ENCODE measurements at regions not wholly inside any gene's neighbourhood (a gene's known extent, or its start where the extent isn't known, plus 50 kb on each side); places are given as distances from the start of the nearest gene placed in this dataset.

DNA sequence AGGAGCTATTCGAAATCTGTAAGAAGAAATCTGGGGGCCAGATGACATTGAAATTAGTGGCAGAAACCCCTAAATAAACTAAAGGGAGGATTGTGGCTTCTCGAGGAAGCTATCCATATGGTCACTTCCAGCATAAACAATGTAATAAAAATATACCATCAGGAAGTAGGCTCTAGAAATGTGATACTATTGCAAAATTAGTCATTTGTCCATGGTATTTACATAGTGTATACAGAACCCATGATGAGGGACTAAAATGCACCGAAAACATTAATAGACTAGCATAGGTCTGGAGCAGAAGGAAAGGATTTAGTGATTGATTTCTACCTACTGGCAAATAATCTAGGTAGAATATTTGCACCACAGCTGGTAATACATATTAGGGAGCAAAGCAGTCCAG lies 1344.0 kb downstream of the FSTL5 start:
- TF ChIP-seq POLR2AphosphoS5 (IDR thresholded peaks at IDR 0.05; ENCODE audit: low read depth, low read length), result no peak
- TF ChIP-seq, protein P1, sequence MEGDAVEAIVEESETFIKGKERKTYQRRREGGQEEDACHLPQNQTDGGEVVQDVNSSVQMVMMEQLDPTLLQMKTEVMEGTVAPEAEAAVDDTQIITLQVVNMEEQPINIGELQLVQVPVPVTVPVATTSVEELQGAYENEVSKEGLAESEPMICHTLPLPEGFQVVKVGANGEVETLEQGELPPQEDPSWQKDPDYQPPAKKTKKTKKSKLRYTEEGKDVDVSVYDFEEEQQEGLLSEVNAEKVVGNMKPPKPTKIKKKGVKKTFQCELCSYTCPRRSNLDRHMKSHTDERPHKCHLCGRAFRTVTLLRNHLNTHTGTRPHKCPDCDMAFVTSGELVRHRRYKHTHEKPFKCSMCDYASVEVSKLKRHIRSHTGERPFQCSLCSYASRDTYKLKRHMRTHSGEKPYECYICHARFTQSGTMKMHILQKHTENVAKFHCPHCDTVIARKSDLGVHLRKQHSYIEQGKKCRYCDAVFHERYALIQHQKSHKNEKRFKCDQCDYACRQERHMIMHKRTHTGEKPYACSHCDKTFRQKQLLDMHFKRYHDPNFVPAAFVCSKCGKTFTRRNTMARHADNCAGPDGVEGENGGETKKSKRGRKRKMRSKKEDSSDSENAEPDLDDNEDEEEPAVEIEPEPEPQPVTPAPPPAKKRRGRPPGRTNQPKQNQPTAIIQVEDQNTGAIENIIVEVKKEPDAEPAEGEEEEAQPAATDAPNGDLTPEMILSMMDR (IDR thresholded peaks at IDR 0.05 in 2 of 3, conservative IDR thresholded peaks at IDR 0.05 in 1 of 3; ENCODE audit: borderline replicate concordance in 1 of 3, insufficient read depth in 1 of 3, low read depth in 2 of 3, low read length in 2 of 3), result no peak
- no peak for TF ChIP-seq POLR2A (IDR thresholded peaks at IDR 0.05; ENCODE audit: borderline replicate concordance, extremely low read depth, insufficient read depth, insufficient read length)
- TF ChIP-seq EZH2 (IDR thresholded peaks at IDR 0.05), result no peak
- TF ChIP-seq TCF7L2 (IDR thresholded peaks at IDR 0.05; ENCODE audit: borderline replicate concordance, extremely low read depth, insufficient read depth, insufficient read length), result no peak
- TF ChIP-seq, protein P2, sequence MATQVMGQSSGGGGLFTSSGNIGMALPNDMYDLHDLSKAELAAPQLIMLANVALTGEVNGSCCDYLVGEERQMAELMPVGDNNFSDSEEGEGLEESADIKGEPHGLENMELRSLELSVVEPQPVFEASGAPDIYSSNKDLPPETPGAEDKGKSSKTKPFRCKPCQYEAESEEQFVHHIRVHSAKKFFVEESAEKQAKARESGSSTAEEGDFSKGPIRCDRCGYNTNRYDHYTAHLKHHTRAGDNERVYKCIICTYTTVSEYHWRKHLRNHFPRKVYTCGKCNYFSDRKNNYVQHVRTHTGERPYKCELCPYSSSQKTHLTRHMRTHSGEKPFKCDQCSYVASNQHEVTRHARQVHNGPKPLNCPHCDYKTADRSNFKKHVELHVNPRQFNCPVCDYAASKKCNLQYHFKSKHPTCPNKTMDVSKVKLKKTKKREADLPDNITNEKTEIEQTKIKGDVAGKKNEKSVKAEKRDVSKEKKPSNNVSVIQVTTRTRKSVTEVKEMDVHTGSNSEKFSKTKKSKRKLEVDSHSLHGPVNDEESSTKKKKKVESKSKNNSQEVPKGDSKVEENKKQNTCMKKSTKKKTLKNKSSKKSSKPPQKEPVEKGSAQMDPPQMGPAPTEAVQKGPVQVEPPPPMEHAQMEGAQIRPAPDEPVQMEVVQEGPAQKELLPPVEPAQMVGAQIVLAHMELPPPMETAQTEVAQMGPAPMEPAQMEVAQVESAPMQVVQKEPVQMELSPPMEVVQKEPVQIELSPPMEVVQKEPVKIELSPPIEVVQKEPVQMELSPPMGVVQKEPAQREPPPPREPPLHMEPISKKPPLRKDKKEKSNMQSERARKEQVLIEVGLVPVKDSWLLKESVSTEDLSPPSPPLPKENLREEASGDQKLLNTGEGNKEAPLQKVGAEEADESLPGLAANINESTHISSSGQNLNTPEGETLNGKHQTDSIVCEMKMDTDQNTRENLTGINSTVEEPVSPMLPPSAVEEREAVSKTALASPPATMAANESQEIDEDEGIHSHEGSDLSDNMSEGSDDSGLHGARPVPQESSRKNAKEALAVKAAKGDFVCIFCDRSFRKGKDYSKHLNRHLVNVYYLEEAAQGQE (IDR thresholded peaks at IDR 0.05; ENCODE audit: low read depth), result no peak
- no peak for TF ChIP-seq SRF (IDR thresholded peaks at IDR 0.05; ENCODE audit: low read depth)
- no peak for TF ChIP-seq ELF1 (IDR thresholded peaks at IDR 0.05; ENCODE audit: borderline replicate concordance, low read depth)
- TF ChIP-seq, protein P3, sequence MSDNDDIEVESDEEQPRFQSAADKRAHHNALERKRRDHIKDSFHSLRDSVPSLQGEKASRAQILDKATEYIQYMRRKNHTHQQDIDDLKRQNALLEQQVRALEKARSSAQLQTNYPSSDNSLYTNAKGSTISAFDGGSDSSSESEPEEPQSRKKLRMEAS (IDR thresholded peaks at IDR 0.05), result no peak
- TF ChIP-seq ZNF274 (IDR thresholded peaks at IDR 0.05; ENCODE audit: low read depth, low read length), result no peak
- TF ChIP-seq, protein P4, sequence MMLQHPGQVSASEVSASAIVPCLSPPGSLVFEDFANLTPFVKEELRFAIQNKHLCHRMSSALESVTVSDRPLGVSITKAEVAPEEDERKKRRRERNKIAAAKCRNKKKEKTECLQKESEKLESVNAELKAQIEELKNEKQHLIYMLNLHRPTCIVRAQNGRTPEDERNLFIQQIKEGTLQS (IDR thresholded peaks at IDR 0.05), result no peak
- TF ChIP-seq FOSL1 (IDR thresholded peaks at IDR 0.05; ENCODE audit: low read depth), result no peak

Measured in HCT116 (cell line).